Pulmonary artery endothelial cell (primary cell): ENCODE measurements at regions not wholly inside any gene's neighbourhood (a gene's known extent, or its start where the extent isn't known, plus 50 kb on each side); places are given as distances from the start of the nearest gene placed in this dataset.
A peak's percentile ranks its signal among the peaks of the same experiment; 100 is the strongest.

Experiments
- DNase-seq: peaks from one replicate; pipeline ENCODE4 v3.0.0-alpha.2; 2011; ENCODE audit warnings: low read depth, low spot score

GRCh38 chr5:128667152-128667551 is 129.1 kb upstream of the FBN2 start:
- no peak for DNase-seq

- no peak for DNase-seq
These were observed 129.7 kb upstream of the FBN2 start for GRCh38 chr5:128667751-128668150.

- DNase-seq, result no peak
These were observed 130.9 kb upstream of the FBN2 start for GRCh38 chr5:128668921-128669320.

- DNase-seq, result no peak
These were observed 131.8 kb upstream of the FBN2 start for GRCh38 chr5:128669803-128670202.

- DNase-seq, result no peak
These were observed 133.9 kb upstream of the FBN2 start for GRCh38 chr5:128671943-128672342.

- no peak for DNase-seq
These were observed 135.0 kb upstream of the FBN2 start for GRCh38 chr5:128673000-128673399.

GRCh38 chr5:128673411-128673957 is 135.4 kb upstream of the FBN2 start:
- DNase-seq, result no peak

GRCh38 chr5:128673970-128674369 is 135.9 kb upstream of the FBN2 start:
- DNase-seq, result no peak

GRCh38 chr5:128674837-128675446 is 136.9 kb upstream of the FBN2 start:
- DNase-seq, result peak; percentile 5

GRCh38 chr5:128681096-128681495 is 143.1 kb upstream of the FBN2 start:
- no peak for DNase-seq

GRCh38 chr5:128681764-128682592 is 143.9 kb upstream of the FBN2 start:
- no peak for DNase-seq

GRCh38 chr5:128682669-128683068 is 144.6 kb upstream of the FBN2 start:
- DNase-seq, result no peak

- DNase-seq, result no peak
These were observed 146.9 kb upstream of the FBN2 start for GRCh38 chr5:128684961-128685360.

- DNase-seq, result no peak
These were observed 149.9 kb upstream of the FBN2 start for GRCh38 chr5:128687930-128688329.

- no peak for DNase-seq
These were observed 155.7 kb upstream of the FBN2 start for GRCh38 chr5:128693764-128694163.

GRCh38 chr5:128695791-128696530 is 157.9 kb upstream of the FBN2 start:
- DNase-seq, result no peak

GRCh38 chr5:128701301-128701700 is 163.3 kb upstream of the FBN2 start:
- DNase-seq, result no peak

GRCh38 chr5:128703322-128703721 is 165.3 kb upstream of the FBN2 start:
- DNase-seq, result no peak

- no peak for DNase-seq
These were observed 168.2 kb upstream of the FBN2 start for GRCh38 chr5:128706269-128706668.

- no peak for DNase-seq
These were observed 170.8 kb upstream of the FBN2 start for GRCh38 chr5:128708841-128709240.

- no peak for DNase-seq
These were observed 173.2 kb upstream of the FBN2 start for GRCh38 chr5:128711216-128711615.

GRCh38 chr5:128714551-128714950 is 176.5 kb upstream of the FBN2 start:
- no peak for DNase-seq
